Jurkat, Clone E6-1 (cell line): ENCODE measurements at regions not wholly inside any gene's neighbourhood (a gene's known extent, or its start where the extent isn't known, plus 50 kb on each side); places are given as distances from the start of the nearest gene placed in this dataset.
"Not testable (repeated sequence)": the region's sequence is repeated elsewhere in the genome, so short reads cannot be mapped to it uniquely, and the experiment has no call there.

ENCODE experiments used
- DNase-seq: peaks from one replicate; pipeline ENCODE4 v3.0.0-alpha.2; 2011; ENCODE audit warnings: low read depth, low spot score
- H3K4me3 ChIP-seq: 2 replicates; pipeline ENCODE4 v1.5.1; 2011; ENCODE audit warnings: mild to moderate bottlenecking, low read length, control low read depth, moderate library complexity

DNA sequence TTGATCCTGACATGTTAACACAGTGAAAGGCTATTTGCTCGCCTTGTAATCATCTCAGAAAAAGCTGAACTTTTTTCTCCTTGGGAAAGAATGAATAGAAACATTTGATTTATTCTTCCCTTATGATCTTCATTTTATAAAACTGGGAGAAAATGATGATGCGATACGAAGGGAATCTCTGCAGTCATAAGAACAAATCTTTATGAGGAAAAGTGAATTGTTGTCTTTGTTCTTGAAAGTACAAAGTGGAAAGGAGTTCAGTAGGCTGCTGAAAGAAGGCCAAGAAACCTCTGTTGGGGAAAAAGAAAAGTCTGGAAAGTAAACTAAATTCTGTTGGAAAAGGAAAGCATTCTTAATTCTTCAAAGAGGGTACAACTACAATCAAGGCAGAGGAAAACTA is 248.8 kb downstream of the NSUN3 start:
- no peak for DNase-seq

DNA sequence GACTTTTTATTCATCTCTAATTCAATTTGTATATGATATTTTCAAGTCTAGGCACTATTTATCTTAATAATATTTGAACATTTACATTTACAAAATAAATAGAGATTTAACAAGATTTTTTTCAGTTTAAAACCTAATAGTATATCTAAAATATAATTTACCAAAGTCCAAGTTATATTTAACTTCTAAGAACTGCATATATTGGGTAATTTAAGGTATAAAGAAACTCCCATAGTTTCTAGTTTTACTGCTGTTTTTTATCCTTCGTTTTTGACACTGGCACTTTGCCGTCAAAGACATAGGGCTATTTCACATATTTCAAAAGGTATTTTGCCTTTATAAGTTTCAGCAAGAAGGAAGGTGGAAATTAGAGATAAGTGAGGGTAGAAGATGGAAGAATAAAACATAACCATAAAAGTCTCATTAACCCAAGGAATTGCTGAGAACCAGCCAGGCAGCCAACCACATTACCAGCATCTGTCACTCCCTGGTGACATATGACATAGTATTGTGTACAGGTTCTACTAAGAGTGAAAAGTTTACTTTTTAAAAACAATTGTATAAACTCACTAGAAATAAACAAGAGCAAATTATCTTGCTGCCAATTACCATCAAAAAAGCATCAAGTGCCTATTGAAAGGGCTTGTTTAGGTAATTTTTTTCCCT is 251.5 kb downstream of the NSUN3 start:
- no peak overlapping the region for H3K4me3 ChIP-seq
- no peak for DNase-seq

More for the DNA sequence above, 248.8 kb downstream of the NSUN3 start:
- H3K4me3 ChIP-seq = no peak overlapping the region

DNA sequence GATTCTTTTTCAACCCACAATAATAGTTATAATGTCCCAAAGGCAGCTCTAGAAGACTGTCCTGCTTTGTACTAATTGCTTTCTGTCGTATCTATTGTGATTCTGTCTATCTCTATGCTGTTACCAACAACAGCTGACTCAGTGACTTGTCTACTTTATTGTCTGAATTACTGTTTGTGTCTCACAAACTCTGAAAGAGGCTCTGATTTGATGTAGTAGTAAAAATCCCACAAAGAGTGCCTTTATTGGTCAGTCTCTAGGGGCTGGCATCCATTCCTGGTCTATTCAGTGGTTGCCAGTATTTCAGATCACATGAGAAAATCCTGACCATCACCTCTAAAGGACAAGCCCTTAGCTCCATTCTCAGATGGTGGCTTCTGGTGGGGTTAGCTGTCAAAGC is 254.2 kb downstream of the NSUN3 start:
- DNase-seq = no peak
- no peak overlapping the region for H3K4me3 ChIP-seq

DNA sequence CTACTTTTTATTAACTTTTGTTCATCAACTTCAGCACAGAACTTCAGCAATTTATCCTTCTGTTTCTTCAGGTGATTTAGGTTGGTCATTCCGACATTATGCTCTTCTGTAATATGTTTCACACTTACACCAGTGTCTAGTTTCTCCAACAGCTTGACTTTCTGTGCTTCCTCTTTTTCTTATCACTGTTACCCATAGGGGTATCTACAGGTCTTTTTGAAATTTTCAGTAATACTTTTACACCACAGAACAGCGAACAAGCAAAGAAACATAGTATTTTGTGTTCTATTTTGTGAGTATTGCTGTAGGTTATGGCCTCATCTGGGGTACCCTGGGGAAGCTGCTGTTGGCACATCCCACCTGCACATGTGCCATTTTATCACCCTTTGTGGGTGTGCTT is 260.7 kb downstream of the NSUN3 start:
- no peak for DNase-seq
- H3K4me3 ChIP-seq = no peak overlapping the region

DNA sequence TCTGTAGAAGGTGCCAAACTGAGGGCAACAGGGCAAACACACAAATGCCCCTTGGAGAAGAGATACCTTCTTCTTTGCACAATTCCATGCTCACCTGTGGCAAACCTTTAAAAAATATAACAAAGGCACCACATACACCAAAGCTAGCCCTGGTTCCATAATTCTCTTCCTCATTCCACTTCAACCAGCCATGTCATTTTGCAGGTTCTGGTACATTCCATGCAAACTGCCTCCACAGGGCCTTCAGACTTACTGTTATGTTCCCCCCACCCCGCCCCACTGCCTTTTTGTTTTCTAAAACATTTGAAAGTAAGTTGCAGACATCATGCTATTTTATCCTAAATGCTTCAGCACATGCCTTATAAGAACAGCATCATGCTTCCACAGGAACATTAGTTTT is 269.0 kb downstream of the NSUN3 start:
- DNase-seq = no peak
- no peak overlapping the region for H3K4me3 ChIP-seq

DNA sequence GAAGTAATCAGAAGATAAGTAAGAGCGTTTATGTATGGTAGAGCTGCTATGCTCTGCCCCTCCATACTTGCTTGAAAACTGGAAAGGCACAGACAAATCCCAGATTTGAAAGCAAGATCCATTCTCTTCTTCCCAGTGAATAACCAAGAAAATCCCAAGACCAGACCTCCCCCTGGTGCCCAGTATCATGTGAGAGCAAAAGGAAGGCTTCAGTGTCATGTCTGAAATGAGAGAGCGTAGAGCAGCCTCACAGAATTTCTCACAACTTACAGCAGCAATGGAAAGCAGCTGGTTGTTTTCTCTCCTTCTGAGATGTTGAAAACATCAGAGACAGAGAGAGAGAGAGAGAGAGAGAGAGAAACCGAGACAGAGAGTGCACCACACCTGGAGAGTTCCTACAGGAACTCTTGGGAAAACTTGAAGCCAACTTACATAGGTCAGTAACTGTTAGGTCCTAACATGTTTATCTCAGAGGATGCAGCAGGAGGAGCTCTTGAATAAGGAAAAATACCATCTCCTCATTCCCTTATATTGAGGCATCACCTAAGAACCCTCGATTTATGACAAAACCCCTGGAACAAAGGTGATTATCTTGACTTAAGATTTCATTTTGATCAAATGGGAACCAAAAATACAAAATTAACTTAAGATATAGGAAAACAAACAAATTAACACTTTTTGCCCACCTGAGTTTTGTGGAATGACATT is 273.3 kb downstream of the NSUN3 start:
- DNase-seq = peak; percentile 19
- H3K4me3 ChIP-seq = no peak overlapping the region

DNA sequence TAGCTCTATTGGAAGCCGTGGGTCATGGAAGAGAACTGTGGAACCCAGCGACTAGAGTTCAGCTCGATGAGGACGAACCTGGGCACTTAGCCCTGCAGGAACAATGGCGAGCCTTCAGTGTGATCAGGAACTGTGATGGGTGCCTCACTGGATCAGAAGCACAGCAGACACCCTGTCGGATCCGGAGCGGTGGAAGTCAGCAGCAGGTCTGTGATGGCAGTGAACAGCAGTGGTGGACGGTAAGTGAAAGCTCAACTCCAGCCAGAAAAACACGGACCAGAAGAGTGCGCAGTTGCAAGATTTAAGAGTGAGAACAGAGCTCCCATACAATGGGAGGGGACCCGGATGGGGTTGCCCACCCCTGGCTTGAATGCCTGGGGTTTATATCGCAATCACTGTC is 282.2 kb downstream of the NSUN3 start:
- DNase-seq = no peak
- H3K4me3 ChIP-seq = no peak overlapping the region

DNA sequence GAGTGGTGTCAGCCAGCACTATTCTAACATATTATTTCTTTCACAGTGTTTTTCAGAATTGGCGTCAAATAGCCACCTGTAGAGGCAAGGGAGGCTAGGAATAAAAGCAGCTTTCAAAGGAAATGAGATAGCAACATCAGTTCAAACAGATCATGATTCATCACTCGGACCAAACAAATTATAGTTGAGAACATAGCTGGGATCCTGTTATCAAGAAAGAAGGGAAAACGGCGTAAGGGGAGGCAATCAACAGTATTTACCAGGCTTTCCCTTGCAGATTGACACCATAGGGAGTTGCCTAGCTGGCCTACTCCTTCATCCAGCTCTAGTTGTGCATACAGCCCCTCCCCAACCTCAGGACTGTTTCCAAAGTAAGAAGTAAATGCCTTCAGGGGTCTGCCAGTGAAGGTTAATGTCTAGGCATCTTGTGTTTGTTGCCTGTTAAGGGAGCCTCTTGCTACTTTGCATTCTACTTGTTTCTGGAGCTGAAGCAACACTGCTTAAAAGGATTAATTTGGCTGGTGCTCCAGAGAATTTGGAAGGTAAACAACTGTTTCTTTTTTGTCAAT is 286.5 kb downstream of the NSUN3 start:
- no peak for DNase-seq
- no peak overlapping the region for H3K4me3 ChIP-seq

DNA sequence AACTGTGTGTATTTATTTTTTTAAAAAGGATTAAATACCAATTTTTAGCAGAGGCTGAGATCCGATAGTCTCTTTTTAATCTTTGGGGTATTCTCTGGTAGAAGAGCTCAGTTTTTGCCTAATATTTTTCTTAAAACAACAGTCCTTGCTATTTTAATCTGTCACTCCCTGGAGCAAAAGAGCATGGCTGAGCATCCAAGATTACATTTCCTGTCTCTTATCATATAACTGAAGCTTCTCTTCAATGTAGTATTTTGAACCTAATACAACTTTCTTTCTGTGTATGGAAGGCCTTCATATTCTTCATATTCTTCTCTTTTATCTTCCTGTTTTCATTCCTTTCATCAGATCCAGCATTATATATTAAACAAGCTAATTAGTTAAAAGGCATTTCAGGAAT is 293.7 kb downstream of the NSUN3 start:
- H3K4me3 ChIP-seq = no peak overlapping the region
- DNase-seq = no peak

DNA sequence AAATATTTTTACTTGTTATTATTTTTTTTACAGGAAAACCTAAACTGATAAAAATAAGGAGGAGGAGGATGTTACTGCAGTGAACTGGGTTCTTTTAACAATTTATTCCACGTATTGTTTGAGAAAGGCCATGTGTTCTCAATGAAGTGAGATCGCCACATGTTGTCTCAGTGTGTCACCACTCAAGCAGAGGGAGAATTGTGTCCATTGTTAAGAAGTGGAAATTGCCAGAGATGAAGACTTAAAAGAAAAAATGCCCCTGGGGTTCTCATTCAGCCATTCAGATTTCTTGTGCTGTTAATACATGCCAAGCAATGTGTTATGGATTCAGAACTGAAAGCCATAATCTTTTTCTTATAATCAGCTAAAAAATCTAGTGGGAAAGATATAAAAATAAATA is 297.1 kb downstream of the NSUN3 start:
- DNase-seq = no peak
- no peak overlapping the region for H3K4me3 ChIP-seq

DNA sequence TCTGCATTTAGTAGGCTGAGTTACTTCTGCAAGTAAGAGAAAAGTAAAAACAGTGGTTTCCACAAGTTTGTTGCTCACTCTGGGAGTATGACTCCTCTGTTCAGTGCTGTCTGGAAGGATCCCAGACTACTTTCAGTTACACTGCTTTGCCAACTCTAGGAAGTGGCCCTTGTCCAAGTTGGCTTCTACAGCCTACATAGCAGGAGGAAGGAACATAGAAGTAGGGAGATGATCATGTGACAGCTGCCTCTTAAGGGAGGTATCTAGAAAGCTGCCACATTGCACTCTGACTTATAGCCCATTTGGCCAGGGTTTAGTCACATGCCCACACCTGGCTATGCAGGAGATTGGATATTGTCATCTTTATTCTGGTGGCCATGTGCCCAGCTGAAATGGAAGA is 298.1 kb downstream of the NSUN3 start:
- H3K4me3 ChIP-seq = no peak overlapping the region
- no peak for DNase-seq

DNA sequence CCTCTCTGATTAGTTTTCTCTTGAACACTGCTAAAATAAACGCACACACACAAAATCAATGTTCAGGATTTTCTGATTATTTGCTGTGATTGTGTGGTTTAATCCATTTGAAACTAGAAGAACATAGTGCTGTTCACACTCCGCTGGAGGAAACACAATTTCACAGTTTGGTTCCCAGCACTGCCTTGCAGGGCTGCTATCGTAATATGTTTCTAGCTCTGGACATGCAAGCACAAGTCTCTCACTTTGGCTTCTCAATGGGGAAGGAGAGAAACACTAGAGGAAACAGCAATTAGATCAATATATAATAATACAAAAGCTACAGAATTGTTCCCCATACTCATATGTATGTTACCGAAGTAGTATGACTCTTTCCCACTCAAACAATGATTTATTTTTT is 299.5 kb downstream of the NSUN3 start:
- no peak for DNase-seq
- H3K4me3 ChIP-seq = no peak overlapping the region

DNA sequence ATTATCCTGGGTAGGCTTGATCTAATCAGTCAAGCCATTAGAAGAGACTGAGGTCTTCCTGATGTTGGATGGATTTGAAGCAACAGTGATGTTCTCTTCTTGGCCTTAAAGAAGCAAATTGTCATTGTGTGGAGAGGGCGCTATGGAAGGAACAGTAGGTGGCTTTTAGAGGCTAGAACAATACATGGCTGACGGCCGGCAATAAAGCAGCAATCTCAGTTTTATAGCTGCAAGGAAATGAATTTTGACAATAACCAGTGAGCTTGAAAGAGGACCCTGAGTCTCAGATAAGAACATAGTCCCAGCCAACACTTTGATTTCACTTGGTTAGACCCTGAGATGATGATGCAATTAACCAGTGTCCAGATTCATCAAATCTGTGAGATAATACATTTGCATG is 302.1 kb downstream of the NSUN3 start:
- DNase-seq = no peak
- H3K4me3 ChIP-seq = no peak overlapping the region

DNA sequence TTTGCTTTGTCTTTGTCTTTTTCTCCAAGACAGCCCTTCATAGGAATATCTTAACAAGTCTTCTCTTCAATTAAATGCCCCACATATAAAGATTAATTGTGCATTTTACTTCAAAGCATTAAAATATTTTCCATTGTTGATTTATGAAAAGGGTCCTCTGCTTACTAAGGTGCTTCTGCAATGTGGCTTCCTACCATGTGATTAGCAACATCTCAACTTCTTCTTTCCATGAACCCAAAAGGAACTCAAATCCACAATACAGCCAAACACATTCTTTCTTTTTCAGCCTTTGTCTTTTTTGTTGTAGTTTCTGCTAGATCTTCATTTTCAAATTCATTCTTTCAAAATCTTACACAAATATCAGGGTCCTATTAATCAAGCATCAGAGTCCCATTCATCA is 309.2 kb downstream of the NSUN3 start:
- DNase-seq = no peak
- no peak overlapping the region for H3K4me3 ChIP-seq

DNA sequence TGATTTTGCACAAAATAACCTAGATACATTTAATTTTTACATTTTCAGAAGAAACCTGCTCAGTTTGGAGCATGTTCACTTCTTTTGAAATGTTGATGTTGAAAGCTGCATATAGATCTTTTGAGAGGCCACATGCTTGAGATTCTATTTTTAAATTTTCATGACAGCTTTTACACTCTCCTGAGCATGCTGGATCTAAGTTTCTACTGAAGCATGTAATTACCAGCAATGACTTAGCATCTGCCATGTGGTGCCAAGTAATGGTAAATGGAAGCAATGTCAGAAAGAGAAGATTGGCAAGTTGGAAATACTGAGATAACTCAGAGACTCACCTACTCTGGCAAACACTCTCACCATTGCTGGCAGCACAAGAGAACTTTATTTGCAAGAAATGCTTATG is 310.6 kb downstream of the NSUN3 start:
- no peak overlapping the region for H3K4me3 ChIP-seq
- DNase-seq = no peak

DNA sequence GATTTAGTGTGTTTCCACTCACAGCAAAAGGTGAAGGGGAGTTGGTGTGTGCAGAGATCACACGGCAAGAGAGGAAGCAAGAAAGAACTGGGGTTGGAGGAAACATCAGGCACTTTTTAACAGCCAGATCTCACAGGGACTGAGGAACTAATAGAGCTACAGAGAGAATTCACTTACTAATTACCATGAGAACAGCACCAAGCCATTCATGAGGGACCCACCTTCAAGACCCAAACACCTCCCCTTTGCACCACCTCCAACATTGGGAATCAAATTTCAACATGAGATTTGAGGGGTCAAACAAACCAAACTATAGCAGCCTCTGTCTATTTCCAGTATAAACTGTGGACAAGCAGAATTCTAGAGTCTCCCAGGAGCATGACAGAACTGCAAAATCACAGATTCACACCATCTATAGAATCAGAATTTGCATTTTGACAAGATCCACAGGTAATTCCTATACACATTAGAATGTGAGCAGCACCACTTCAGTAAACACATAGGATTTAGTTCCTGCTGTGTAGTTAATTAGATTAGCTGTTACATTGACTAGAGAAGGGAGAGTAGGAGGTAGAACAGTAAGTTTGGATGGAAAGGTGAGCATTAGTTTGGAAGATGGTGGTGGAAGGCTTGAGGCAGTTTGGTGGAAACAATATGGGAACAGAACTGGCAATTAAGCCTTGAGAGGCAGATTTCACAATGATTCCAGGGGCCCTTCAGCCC is 311.7 kb downstream of the NSUN3 start:
- DNase-seq = no peak
- no peak overlapping the region for H3K4me3 ChIP-seq

DNA sequence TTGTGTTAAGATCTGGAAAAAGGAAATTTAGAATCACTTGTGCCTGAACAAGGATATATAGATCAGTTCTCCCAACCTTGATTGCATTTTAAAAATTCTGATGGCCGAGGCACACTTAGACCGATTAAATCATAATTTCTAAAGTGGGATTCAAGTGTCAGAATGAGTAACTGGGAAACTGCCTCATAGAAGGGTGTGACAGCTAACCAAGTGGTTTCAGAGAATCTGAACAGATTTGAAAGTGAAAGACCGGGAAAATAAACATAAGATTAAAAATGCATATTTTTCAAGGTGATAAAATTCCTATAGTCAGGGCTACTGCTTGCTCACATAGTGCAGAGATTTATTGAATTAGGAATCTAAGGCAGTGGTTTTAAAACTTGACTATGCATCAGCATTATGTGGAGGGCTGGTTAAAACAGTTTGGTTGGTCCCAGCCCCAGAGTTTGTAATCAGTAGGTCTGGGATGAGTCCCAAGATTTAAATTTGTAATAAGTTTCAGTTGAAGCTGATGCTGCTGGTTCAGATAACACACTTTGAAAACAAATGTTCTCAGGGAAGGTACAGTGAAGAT is 314.3 kb downstream of the NSUN3 start:
- not testable (repeated sequence) for DNase-seq, H3K4me3 ChIP-seq

DNA sequence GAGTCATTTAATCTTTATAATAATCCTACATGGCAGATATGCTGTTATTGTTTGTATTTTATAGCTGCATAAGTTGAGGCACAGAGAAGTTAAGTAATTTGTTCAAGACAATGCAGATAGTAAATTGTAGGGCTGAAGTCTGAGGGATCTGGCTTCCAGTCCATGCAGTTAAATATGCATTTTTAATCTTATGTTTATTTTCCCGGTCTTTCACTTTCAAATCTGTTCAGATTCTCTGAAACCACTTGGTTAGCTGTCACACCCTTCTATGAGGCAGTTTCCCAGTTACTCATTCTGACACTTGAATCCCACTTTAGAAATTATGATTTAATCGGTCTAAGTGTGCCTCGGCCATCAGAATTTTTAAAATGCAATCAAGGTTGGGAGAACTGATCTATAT is 315.0 kb downstream of the NSUN3 start:
- H3K4me3 ChIP-seq, DNase-seq: not testable (repeated sequence)

DNA sequence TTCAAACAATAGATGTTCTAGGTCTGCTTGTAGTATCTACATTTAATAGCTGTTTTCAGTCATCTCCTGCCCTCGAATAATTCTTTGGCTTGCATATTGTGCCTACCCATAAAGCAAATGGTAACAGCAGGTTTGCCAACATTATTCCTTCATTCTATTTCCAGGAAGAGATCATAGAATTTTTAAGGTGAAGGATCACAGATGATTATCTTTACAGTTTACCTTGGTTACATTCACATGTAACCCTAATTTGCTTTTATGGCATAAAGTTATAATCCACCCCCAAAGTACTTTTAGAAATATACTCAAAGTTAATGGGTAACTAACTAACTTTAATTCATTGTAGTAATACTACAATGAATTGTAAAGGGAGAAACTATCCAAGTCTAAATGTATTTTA is 315.5 kb downstream of the NSUN3 start:
- no peak for DNase-seq
- no peak overlapping the region for H3K4me3 ChIP-seq

DNA sequence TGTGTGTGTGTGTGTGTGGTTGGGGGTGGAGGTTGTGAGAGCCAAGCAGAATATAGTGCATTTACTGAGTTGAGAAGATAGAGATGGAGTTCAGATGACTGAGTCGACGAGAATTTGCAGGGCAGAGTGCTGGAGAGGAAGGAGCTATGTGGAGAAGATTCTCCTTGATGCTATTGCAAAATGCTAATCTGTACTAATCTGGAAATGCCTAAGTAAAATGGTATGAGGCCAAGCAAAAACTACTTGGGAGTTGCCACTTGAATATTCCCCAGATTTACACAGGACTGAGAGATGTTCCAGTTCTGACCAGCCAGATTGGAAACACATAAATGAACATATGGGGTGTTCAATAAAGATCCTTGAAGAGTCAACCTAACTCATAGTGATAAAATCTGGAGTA is 316.4 kb downstream of the NSUN3 start:
- DNase-seq = no peak
- no peak overlapping the region for H3K4me3 ChIP-seq
